HG03175 (cell line): ENCODE measurements at regions not wholly inside any gene's neighbourhood (a gene's known extent, or its start where the extent isn't known, plus 50 kb on each side); places are given as distances from the start of the nearest gene placed in this dataset.
"Not testable (repeated sequence)": the region's sequence is repeated elsewhere in the genome, so short reads cannot be mapped to it uniquely, and the experiment has no call there.

ENCODE experiments used
- ATAC-seq: cut with Tn5 transposase; IDR thresholded peaks from one replicate; pipeline ENCODE4 v1.9.1; 2021; ENCODE audit warnings: mild to moderate bottlenecking, moderate library complexity; ENCODE audit not compliant: unreplicated experiment

GRCh38 chr5:96112123-96112670 lies 150.5 kb upstream of the ELL2 start:
- ATAC-seq: no peak

GRCh38 chr5:96111080-96111756 lies 149.6 kb upstream of the ELL2 start:
- no peak for ATAC-seq

- ATAC-seq: no peak
Measured at GRCh38 chr5:96110300-96110699, 148.6 kb upstream of the ELL2 start.

- not testable (repeated sequence) for ATAC-seq
Measured at GRCh38 chr5:96108629-96109028, 147.0 kb upstream of the ELL2 start.

- ATAC-seq: not testable (repeated sequence)
Measured at GRCh38 chr5:96103829-96104228, 142.2 kb upstream of the ELL2 start.

GRCh38 chr5:96101358-96102089 lies 139.9 kb upstream of the ELL2 start:
- ATAC-seq: no peak

- ATAC-seq: not testable (repeated sequence)
Measured at GRCh38 chr5:96097488-96097887, 135.8 kb upstream of the ELL2 start.

GRCh38 chr5:96096724-96097123 lies 135.1 kb upstream of the ELL2 start:
- no peak for ATAC-seq

- no peak for ATAC-seq
Measured at GRCh38 chr5:96094904-96095303, 133.3 kb upstream of the ELL2 start.

GRCh38 chr5:96093890-96094381 lies 132.3 kb upstream of the ELL2 start:
- no peak for ATAC-seq

GRCh38 chr5:96093340-96093739 lies 131.7 kb upstream of the ELL2 start:
- no peak for ATAC-seq

- no peak for ATAC-seq
Measured at GRCh38 chr5:96091874-96092273, 130.2 kb upstream of the ELL2 start.

GRCh38 chr5:96090215-96090614 lies 128.6 kb upstream of the ELL2 start:
- no peak for ATAC-seq

- ATAC-seq: no peak
Measured at GRCh38 chr5:96088706-96089498, 127.3 kb upstream of the ELL2 start.

- no peak for ATAC-seq
Measured at GRCh38 chr5:96087939-96088338, 126.3 kb upstream of the ELL2 start.

GRCh38 chr5:96084874-96085506 lies 123.3 kb upstream of the ELL2 start:
- no peak for ATAC-seq

GRCh38 chr5:96083361-96083881 lies 121.8 kb upstream of the ELL2 start:
- ATAC-seq: no peak

- ATAC-seq: no peak
Measured at GRCh38 chr5:96081276-96081858, 119.7 kb upstream of the ELL2 start.

GRCh38 chr5:96080557-96080956 lies 118.9 kb upstream of the ELL2 start:
- no peak for ATAC-seq

- no peak for ATAC-seq
Measured at GRCh38 chr5:96079962-96080361, 118.3 kb upstream of the ELL2 start.
